Hematopoietic multipotent progenitor cell treated with erythropoietin and hydrocortisone succinate and interleukin-3 and kit ligand, for 4 days (in vitro differentiated cells): ENCODE measurements at regions not wholly inside any gene's neighbourhood (a gene's known extent, or its start where the extent isn't known, plus 50 kb on each side); places are given as distances from the start of the nearest gene placed in this dataset.

Source experiments
- DNase-seq: peaks from one replicate; pipeline ENCODE4 v3.0.0-alpha.2; 2015

- DNase-seq: no peak
Observed at GRCh38 chr5:12477554-12477953, 573.3 kb upstream of the CTNND2 start.

- no peak for DNase-seq
Observed at GRCh38 chr5:12467799-12468198, 563.6 kb upstream of the CTNND2 start.

- no peak for DNase-seq
Observed at GRCh38 chr5:12460493-12461261, 556.4 kb upstream of the CTNND2 start.

GRCh38 chr5:12459326-12459725 is 555.1 kb upstream of the CTNND2 start:
- DNase-seq: no peak

GRCh38 chr5:12419075-12419474 is 514.8 kb upstream of the CTNND2 start:
- DNase-seq: no peak

GRCh38 chr5:12413585-12413984 is 509.3 kb upstream of the CTNND2 start:
- DNase-seq: no peak

GRCh38 chr5:12413075-12413474 is 508.8 kb upstream of the CTNND2 start:
- no peak for DNase-seq

- DNase-seq: no peak
Observed at GRCh38 chr5:12399868-12400267, 495.6 kb upstream of the CTNND2 start.

- no peak for DNase-seq
Observed at GRCh38 chr5:12392246-12392645, 488.0 kb upstream of the CTNND2 start.

- no peak for DNase-seq
Observed at GRCh38 chr5:12385095-12385494, 480.8 kb upstream of the CTNND2 start.

- DNase-seq: no peak
Observed at GRCh38 chr5:12384005-12384404, 479.8 kb upstream of the CTNND2 start.

- DNase-seq: no peak
Observed at GRCh38 chr5:12367973-12368372, 463.7 kb upstream of the CTNND2 start.

- DNase-seq: no peak
Observed at GRCh38 chr5:12360218-12360617, 456.0 kb upstream of the CTNND2 start.

- no peak for DNase-seq
Observed at GRCh38 chr5:12358371-12359090, 454.3 kb upstream of the CTNND2 start.

- no peak for DNase-seq
Observed at GRCh38 chr5:12357626-12358025, 453.4 kb upstream of the CTNND2 start.

- DNase-seq: no peak
Observed at GRCh38 chr5:12354686-12355085, 450.4 kb upstream of the CTNND2 start.

- no peak for DNase-seq
Observed at GRCh38 chr5:12343558-12343957, 439.3 kb upstream of the CTNND2 start.

- DNase-seq: no peak
Observed at GRCh38 chr5:12335938-12336337, 431.7 kb upstream of the CTNND2 start.

- no peak for DNase-seq
Observed at GRCh38 chr5:12332480-12332879, 428.2 kb upstream of the CTNND2 start.

GRCh38 chr5:12330993-12331588 is 426.8 kb upstream of the CTNND2 start:
- DNase-seq: no peak

GRCh38 chr5:12330381-12330780 is 426.1 kb upstream of the CTNND2 start:
- no peak for DNase-seq

- no peak for DNase-seq
Observed at GRCh38 chr5:12323637-12324229, 419.5 kb upstream of the CTNND2 start.

GRCh38 chr5:12322042-12322441 is 417.8 kb upstream of the CTNND2 start:
- no peak for DNase-seq

GRCh38 chr5:12320331-12320730 is 416.1 kb upstream of the CTNND2 start:
- no peak for DNase-seq
